ENCODE measurements at regions not wholly inside any gene's neighbourhood (a gene's known extent, or its start where the extent isn't known, plus 50 kb on each side); places are given as distances from the start of the nearest gene placed in this dataset.

DNA sequence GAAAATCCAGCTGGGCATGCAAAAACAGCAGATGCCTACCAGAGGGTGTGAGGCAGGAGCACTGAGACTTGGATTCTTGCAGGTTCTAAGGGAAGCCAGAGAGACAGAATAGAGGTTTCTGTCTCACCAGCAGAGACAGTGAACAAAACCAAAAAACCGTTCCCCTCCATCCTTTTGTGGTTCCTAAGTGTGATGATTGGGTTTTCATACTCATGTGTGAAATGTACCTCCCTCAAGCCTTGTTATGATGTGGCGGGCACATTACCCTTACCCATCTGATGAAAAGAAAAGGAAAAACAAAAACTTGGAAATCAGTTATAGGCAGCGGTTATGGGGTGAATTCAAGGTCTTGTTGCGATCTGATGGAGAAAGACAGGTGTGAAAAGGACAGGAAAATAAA, 172.6 kb upstream of the CDH13 start:
- TF ChIP-seq POLR2A (IDR thresholded peaks at IDR 0.05; ENCODE audit: low read length) (no peak), GATA1 (IDR thresholded peaks at IDR 0.05; ENCODE audit: low read depth, low read length) (no peak)

Measured in erythroblast (primary cell).